Right lobe of liver (tissue), 4 donors: ENCODE measurements at regions not wholly inside any gene's neighbourhood (a gene's known extent, or its start where the extent isn't known, plus 50 kb on each side); places are given as distances from the start of the nearest gene placed in this dataset.
"Not testable (repeated sequence)": the region's sequence is repeated elsewhere in the genome, so short reads cannot be mapped to it uniquely, and the experiment has no call there.

Source experiments
- POLR2A ChIP-seq: fragments of 450-650 bp; IDR thresholded peaks from one replicate; pipeline ENCODE4 v1.6.1; 2017; ENCODE audit warnings: antibody characterized with exemption, mild to moderate bottlenecking
- TF ChIP-seq, protein P1 (sequence below), 4 donors: fragments of 200-600 bp in 3 of 4; fragments of 450-650 bp in 1 of 4; IDR thresholded peaks; one replicate each; pipeline versions ENCODE4 v1.5.1 to v1.8.0; 2016 to 2022; ENCODE audit warnings: antibody characterized with exemption in 4 of 4, mild to moderate bottlenecking in 2 of 4
- donor health status: DM: no; HTN: no; CAD: no.
- donor health status: DM: no; HTN: no; CAD: no.
- donor health status: DM: no; HTN: yes; CAD: no.

DNA sequence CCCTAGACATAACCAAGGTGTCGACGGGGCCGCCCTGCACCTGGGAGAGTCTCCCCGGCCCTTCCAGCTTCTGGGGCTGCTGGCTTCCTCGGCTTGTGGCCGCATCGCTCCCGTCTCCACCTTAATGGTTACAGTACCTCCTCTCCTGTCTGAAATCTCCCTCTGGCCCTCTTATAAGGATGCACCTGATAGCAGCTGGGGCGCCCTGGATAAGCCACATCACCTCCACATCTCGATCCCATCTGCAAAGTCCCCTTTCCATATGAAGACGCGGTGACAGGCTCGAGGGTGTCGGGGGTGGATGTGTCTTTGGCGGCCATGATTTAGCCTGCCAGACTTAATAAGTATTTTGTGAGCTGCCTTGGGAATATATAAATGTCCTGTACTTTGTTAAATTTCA, 169.0 kb downstream of the NPIPB11 start:
- TF ChIP-seq POLR2A = not testable (repeated sequence)
- TF ChIP-seq, protein P1, sequence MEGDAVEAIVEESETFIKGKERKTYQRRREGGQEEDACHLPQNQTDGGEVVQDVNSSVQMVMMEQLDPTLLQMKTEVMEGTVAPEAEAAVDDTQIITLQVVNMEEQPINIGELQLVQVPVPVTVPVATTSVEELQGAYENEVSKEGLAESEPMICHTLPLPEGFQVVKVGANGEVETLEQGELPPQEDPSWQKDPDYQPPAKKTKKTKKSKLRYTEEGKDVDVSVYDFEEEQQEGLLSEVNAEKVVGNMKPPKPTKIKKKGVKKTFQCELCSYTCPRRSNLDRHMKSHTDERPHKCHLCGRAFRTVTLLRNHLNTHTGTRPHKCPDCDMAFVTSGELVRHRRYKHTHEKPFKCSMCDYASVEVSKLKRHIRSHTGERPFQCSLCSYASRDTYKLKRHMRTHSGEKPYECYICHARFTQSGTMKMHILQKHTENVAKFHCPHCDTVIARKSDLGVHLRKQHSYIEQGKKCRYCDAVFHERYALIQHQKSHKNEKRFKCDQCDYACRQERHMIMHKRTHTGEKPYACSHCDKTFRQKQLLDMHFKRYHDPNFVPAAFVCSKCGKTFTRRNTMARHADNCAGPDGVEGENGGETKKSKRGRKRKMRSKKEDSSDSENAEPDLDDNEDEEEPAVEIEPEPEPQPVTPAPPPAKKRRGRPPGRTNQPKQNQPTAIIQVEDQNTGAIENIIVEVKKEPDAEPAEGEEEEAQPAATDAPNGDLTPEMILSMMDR (IDR thresholded peaks at IDR 0.05) = not testable (repeated sequence)
